SJSA1 (cell line): ENCODE measurements at regions not wholly inside any gene's neighbourhood (a gene's known extent, or its start where the extent isn't known, plus 50 kb on each side); places are given as distances from the start of the nearest gene placed in this dataset.

Source experiments
- DNase-seq, 2 experiments: peaks; one replicate each; pipeline ENCODE4 v3.0.0-alpha.2; 2015 to 2020; ENCODE audit warnings: low spot score in 2 of 2, low read depth in 1 of 2
- H3K27ac ChIP-seq: fragments of 250-450 bp; sonication (Bioruptor Pico); 2 replicates; pipeline ENCODE4 v1.5.1; 2020; ENCODE audit warnings: mild to moderate bottlenecking, moderate library complexity
- H3K27me3 ChIP-seq: fragments of 250-450 bp; sonication (Bioruptor Pico); replicated peaks from 2 replicates; pipeline ENCODE4 v1.5.1; 2020; ENCODE audit warnings: mild to moderate bottlenecking, moderate library complexity
- H3K36me3 ChIP-seq: fragments of 250-450 bp; sonication (Bioruptor Pico); 2 replicates; pipeline ENCODE4 v1.5.1; 2020; ENCODE audit warnings: mild to moderate bottlenecking
- H3K4me1 ChIP-seq: fragments of 250-450 bp; sonication (Bioruptor Pico); replicated peaks from 2 replicates; pipeline ENCODE4 v1.6.1; 2021; ENCODE audit warnings: mild to moderate bottlenecking
- H3K4me3 ChIP-seq: fragments of 250-450 bp; sonication (Bioruptor Pico); 2 replicates; pipeline ENCODE4 v1.5.1; 2020; ENCODE audit warnings: mild to moderate bottlenecking
- H3K9me3 ChIP-seq: fragments of 250-450 bp; sonication (Bioruptor Pico); replicated peaks from 2 replicates; pipeline ENCODE4 v1.5.1; 2020; ENCODE audit warnings: mild to moderate bottlenecking

DNA sequence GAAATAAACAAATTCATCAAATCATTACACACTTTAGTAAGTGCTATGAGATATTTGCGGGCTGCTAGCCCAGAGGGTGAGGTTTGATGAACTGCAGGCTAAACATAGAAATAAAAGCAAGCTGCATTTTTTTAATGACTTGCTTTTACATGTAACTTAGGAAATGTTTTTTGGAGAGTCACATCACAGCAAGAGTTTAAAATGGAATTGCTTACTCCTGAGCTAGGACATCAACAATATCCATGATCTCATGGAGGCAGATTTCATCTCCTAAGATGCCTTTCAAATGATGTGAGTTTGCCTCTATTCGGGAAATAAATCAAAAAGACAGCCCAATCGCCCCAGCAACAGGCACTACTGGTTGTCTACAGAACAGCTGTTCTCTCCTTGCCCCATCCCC, 73.4 kb upstream of the CD44 start:
- H3K4me1 ChIP-seq: peaks cover 42% of the 10 kb centered on the region
- H3K27ac ChIP-seq: no peak overlapping the region
- no peak for DNase-seq

GRCh38 chr11:35066030-35066429, 72.9 kb upstream of the CD44 start:
- H3K4me3 ChIP-seq: no peak overlapping the region
- 0 out of 2 replicates have a peak, but pooled peaks cover 3% of the 10 kb centered on the region for H3K9me3 ChIP-seq
- no peak for DNase-seq
- no peaks in the 10 kb centered on the region for H3K36me3 ChIP-seq
- peaks cover 40% of the 10 kb centered on the region for H3K4me1 ChIP-seq
- no peak overlapping the region for H3K27ac ChIP-seq
- H3K27me3 ChIP-seq: no peaks in the 10 kb centered on the region

More for the DNA sequence above, 73.4 kb upstream of the CD44 start:
- 0 out of 2 replicates have a peak, but pooled peaks cover 3% of the 10 kb centered on the region for H3K9me3 ChIP-seq
- H3K36me3 ChIP-seq: no peaks in the 10 kb centered on the region
- H3K4me3 ChIP-seq: no peak overlapping the region
- H3K27me3 ChIP-seq: no peaks in the 10 kb centered on the region

DNA sequence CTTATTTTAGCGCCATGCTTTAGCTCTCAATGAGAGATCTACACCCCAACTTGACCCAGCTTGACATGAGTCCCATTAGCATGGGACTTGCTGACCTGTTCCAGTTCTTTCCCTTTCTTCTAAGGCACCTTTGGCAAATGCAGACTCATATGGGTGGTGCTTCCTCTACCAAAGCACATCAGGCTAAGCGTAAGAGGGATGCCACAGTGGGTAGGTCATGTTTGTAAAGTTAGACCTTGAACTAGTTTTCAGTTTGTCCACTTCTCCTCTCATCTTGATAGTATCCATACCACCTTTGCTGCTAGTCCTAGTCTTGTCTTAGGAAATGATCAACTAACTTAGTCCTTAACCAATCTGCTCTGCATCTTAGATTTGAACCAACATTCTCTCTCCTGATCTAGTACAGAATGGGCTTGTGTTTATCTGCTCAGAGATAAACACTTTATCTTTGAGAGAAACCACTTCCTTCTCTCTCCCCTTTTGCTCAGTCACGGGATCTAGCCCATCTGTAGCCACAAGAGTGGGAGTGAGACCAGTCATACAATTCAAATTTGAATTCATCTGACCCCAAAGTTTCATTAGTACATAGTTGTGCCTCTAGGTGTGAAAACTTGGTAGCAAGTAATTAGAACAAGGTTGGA, 72.1 kb upstream of the CD44 start:
- no peaks in the 10 kb centered on the region for H3K36me3 ChIP-seq
- DNase-seq: no peak
- H3K27me3 ChIP-seq: no peaks in the 10 kb centered on the region
- 0 out of 2 replicates have a peak, but pooled peaks cover 3% of the 10 kb centered on the region for H3K9me3 ChIP-seq
- peaks cover 32% of the 10 kb centered on the region for H3K4me1 ChIP-seq
- no peak overlapping the region for H3K27ac ChIP-seq
- no peak overlapping the region for H3K4me3 ChIP-seq

DNA sequence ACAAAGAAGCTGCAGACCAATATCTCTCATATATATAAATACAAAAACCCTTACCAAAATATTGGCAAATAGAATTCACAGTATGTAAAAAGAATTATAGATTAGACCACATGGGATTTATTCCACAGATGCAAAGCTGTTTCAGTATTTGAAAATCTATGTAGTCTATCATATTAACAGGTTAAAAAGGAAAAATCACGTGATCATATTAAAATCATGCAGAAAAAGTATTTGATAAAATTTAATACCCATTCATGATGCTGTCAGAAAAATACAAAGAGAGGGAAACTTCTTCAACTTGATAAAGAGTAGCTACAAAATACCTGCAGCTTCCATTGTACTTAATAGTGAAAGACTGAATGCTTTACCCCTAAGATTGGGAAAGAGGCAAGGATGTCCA, 67.2 kb upstream of the CD44 start:
- Histone ChIP-seq H3K4me1 (peaks cover 6% of the 10 kb centered on the region), H3K27me3 (no peaks in the 10 kb centered on the region), H3K9me3 (0 out of 2 replicates have a peak, but pooled peaks cover 3% of the 10 kb centered on the region), H3K4me3 (no peak overlapping the region), H3K36me3 (no peaks in the 10 kb centered on the region), H3K27ac (no peak overlapping the region)
- no peak for DNase-seq

- Histone ChIP-seq H3K9me3 (0 out of 2 replicates have a peak, but pooled peaks cover 3% of the 10 kb centered on the region), H3K4me3 (no peak overlapping the region), H3K36me3 (no peaks in the 10 kb centered on the region), H3K4me1 (peaks cover 11% of the 10 kb centered on the region), H3K27ac (no peak overlapping the region), H3K27me3 (no peaks in the 10 kb centered on the region)
- DNase-seq: no peak
These were observed 65.1 kb upstream of the CD44 start for GRCh38 chr11:35073691-35074419.

- Histone ChIP-seq H3K9me3 (no peaks in the 10 kb centered on the region), H3K4me1 (peaks cover 11% of the 10 kb centered on the region), H3K36me3 (no peaks in the 10 kb centered on the region), H3K4me3 (no peak overlapping the region), H3K27ac (no peak overlapping the region), H3K27me3 (no peaks in the 10 kb centered on the region)
- DNase-seq: no peak
These were observed 62.5 kb upstream of the CD44 start for GRCh38 chr11:35076201-35077100.

GRCh38 chr11:35077709-35078469, 61.1 kb upstream of the CD44 start:
- Histone ChIP-seq H3K9me3 (no peaks in the 10 kb centered on the region), H3K27me3 (no peaks in the 10 kb centered on the region), H3K4me1 (peaks cover 25% of the 10 kb centered on the region), H3K4me3 (no peak overlapping the region), H3K36me3 (no peaks in the 10 kb centered on the region), H3K27ac (peak overlapping the region; percentile 44)
- DNase-seq: peak; percentile 51 to 55

- Histone ChIP-seq H3K9me3 (no peaks in the 10 kb centered on the region), H3K27ac (0 out of 2 replicates have a peak overlapping the region, but pooled peaks have one; percentile 44), H3K4me1 (peaks cover 30% of the 10 kb centered on the region), H3K27me3 (no peaks in the 10 kb centered on the region), H3K36me3 (no peaks in the 10 kb centered on the region), H3K4me3 (no peak overlapping the region)
- DNase-seq: no peak
These were observed 60.6 kb upstream of the CD44 start for GRCh38 chr11:35078470-35078735.

DNA sequence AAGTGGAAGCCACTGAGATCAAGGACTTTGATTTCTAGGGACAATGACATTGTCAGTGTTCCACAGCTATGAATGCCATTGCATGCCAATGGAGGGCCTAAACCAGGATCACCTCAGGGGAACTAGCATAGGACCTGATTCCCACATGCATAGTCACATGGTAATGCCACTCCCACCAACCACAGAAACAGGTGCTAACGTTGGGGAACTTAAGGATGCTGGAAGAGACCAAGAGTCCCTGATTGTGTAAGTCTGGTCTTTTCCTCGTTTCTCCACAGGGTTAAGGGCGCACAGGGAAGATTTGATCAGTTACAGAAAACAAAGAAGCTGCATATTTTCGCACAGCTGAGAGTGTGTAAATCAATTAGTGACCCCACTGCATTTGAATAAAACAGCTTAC, 59.4 kb upstream of the CD44 start:
- Histone ChIP-seq H3K27me3 (no peaks in the 10 kb centered on the region), H3K4me3 (no peak overlapping the region), H3K36me3 (no peaks in the 10 kb centered on the region), H3K4me1 (peaks cover 42% of the 10 kb centered on the region), H3K27ac (no peak overlapping the region), H3K9me3 (no peaks in the 10 kb centered on the region)
- no peak for DNase-seq

DNA sequence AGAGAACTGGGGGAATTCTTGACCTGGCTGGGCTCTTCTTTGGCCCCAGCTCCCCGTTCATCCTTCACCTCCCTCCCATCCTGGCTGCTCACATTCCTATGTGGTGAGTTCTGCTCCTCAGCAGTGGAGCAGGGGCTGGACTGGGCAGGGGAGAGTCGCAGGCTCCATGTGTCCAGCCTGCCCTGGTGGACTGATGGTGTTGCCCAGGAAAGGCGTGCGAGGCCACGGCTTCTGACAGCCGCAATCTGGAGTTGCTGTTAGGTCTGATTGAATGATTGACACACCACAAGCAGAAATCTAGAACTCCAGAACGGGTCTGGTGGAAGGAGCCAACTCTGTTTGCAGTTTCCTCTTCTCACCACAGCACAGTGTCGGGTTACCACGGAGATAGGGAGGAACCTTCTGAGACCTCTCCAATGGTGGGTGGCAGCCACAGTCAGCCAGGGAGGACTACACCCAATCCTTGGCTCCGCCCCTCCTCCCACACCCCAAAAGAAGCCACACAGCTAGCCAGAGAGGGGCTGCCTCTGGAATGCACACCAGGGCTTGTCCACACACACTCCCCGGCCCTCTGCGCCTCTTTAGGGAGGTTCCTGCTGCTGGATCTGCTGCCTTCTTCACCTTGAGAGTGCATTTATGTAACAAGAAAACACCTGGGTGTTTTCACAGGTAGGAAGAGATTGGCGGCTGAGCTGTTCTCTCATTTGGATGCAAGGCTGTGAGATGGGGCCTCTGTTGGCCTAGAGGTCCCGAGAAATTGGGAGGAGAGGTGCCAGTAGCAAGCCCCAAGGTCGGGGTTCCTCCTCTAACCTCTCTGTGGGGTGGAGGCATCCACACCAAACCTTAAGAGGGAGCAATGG, 56.4 kb upstream of the CD44 start:
- Histone ChIP-seq H3K4me3 (no peak overlapping the region), H3K4me1 (peaks cover 41% of the 10 kb centered on the region), H3K9me3 (no peaks in the 10 kb centered on the region), H3K36me3 (no peaks in the 10 kb centered on the region), H3K27ac (peak overlapping the region; percentile 82), H3K27me3 (no peaks in the 10 kb centered on the region)
- peak; percentile 90 for DNase-seq

DNA sequence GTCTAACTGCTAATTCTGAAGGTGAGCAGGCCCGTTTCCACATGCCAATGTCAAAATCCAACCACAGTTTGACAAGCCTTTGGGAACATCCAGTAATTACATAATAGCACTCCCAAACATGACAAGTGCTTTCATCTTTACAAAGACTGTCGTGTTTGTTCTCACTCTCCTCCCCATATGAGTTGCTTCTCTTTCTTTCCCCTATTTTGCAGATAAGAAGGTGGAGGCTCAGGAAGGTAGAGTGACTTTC, 55.9 kb upstream of the CD44 start:
- H3K9me3 ChIP-seq: no peaks in the 10 kb centered on the region
- peaks cover 40% of the 10 kb centered on the region for H3K4me1 ChIP-seq
- no peak for DNase-seq
- H3K27me3 ChIP-seq: no peaks in the 10 kb centered on the region
- H3K4me3 ChIP-seq: no peak overlapping the region
- no peaks in the 10 kb centered on the region for H3K36me3 ChIP-seq
- H3K27ac ChIP-seq: peak overlapping the region; percentile 82

DNA sequence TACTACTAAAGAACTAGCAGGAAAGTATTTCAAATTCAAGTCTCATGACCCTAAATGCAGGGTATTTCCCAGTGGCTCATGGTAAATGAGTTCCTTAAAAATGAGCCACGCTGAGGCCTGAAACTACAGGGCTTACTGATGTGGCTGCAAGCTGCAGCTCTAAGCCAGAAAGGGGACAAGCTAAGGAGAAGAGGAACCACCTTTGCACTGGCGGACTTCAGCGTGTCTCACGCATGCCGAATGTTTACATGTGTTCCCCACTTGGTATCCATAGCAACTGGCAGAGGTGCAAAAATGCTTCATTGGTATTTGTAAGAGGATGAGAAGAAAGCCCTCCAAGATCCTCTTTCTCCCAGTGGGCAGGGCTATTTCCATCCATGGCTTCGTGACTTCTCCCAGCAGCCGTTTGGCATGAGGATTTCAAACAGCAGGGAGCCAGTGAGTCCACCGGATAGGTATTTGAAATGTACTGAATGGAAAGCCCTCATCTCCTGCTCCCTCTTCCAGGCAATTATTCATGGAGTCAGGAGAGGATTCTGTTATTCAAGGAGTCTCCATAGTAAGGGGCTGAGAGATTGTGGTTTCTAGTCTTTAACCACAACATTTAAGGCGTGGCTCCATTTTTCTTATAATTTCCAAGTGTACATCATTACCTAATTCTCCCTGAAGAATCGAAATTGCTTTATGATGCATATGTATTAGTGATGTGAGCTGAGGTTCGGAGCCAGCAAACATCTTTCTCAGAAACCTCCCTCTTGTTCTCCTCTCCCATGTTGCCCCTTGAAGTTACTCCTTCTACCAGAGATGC, 55.3 kb upstream of the CD44 start:
- H3K9me3 ChIP-seq: no peaks in the 10 kb centered on the region
- peaks cover 37% of the 10 kb centered on the region for H3K4me1 ChIP-seq
- H3K4me3 ChIP-seq: no peak overlapping the region
- H3K27ac ChIP-seq: peak overlapping the region; percentile 82
- peak; percentile 86 to 87 for DNase-seq
- H3K36me3 ChIP-seq: no peaks in the 10 kb centered on the region
- no peaks in the 10 kb centered on the region for H3K27me3 ChIP-seq
